PFSK-1 (cell line): ENCODE measurements at regions not wholly inside any gene's neighbourhood (a gene's known extent, or its start where the extent isn't known, plus 50 kb on each side); places are given as distances from the start of the nearest gene placed in this dataset.

ENCODE experiments used
- FOXP2 ChIP-seq: optimal IDR thresholded peaks from 2 replicates; pipeline ENCODE3; 2011; ENCODE audit warnings: borderline replicate concordance, control low read depth, inconsistent platforms; ENCODE audit not compliant: insufficient read depth; ENCODE audit errors: extremely low read length, extremely low read depth
- POLR2AphosphoS5 ChIP-seq: IDR thresholded peaks from 2 replicates; pipeline ENCODE4 v1.6.1; 2012; ENCODE audit warnings: low read depth, mild to moderate bottlenecking, control low read depth, low read length, moderate library complexity
- REST ChIP-seq, 2 experiments: IDR thresholded peaks; 2 replicates each; pipeline versions ENCODE4 v1.6.1 to v1.8.0; 2011 to 2012; ENCODE audit warnings: low read depth in 2 of 2, low read length in 2 of 2, control low read depth in 1 of 2, inconsistent platforms in 1 of 2, mild to moderate bottlenecking in 1 of 2, moderate library complexity in 1 of 2; ENCODE audit not compliant: insufficient read depth in 1 of 2
- SIN3A ChIP-seq: IDR thresholded peaks from 2 replicates; pipeline ENCODE4 v1.6.1; 2012; ENCODE audit warnings: mild to moderate bottlenecking, low read length, moderate library complexity, borderline replicate concordance; ENCODE audit not compliant: insufficient read depth
- TAF1 ChIP-seq: IDR thresholded peaks from 2 replicates; pipeline ENCODE4 v1.6.1; 2012; ENCODE audit warnings: low read length, control low read depth, borderline replicate concordance; ENCODE audit not compliant: insufficient read depth

GRCh38 chr11:115787302-115787701, 283.1 kb upstream of the CADM1 start:
- TF ChIP-seq REST (IDR thresholded peaks at IDR 0.05; ENCODE audit: insufficient read depth in 1 of 2, low read depth in 2 of 2, low read length in 2 of 2) (no peak), TAF1 (no peak), SIN3A (no peak), POLR2AphosphoS5 (no peak), FOXP2 (no peak)

- TF ChIP-seq TAF1 (no peak), REST (IDR thresholded peaks at IDR 0.05; ENCODE audit: insufficient read depth in 1 of 2, low read depth in 2 of 2, low read length in 2 of 2) (0 out of 4 replicates have a peak, but pooled peaks of 1 of the 2 experiments have one; percentile 51)
Observed at GRCh38 chr11:115784796-115785521, 280.7 kb upstream of the CADM1 start.

DNA sequence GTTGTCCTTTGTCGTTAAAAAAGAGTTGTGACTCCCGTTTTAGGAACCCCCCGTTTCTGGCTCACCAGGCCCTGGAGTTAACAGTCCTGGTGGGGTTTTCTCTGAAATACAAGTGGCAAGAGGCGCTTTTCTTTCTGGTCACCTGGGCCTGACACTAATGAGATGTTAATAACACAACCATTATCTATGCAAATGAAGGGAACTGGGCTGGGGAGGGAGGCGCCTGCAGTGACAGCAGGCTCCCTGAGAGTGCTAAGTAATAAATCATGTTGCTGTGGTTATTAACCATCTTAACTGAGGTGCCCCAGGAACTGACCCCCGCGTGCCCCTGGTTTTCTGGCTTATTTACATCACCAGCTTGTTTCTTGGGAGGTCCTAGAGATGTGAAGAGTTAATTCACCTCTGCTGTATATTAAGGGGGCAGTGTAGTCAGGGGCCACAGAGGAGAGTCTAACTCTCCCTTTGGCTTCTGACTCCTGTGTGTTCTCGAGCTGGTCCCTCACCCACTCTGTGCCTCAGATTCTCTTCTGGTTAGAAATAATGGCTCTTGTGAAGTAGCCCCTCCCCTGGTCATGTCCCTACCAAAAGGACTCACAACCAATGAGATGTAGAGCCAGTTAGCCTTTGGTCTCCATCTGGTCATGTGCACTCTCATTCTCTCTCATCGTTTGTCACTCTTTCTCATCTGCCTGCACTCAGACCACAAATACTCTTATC, 276.6 kb upstream of the CADM1 start:
- TF ChIP-seq SIN3A (no peak), TAF1 (no peak), POLR2AphosphoS5 (no peak), FOXP2 (no peak), REST (IDR thresholded peaks at IDR 0.05; ENCODE audit: insufficient read depth in 1 of 2, low read depth in 2 of 2, low read length in 2 of 2) (no peak)

DNA sequence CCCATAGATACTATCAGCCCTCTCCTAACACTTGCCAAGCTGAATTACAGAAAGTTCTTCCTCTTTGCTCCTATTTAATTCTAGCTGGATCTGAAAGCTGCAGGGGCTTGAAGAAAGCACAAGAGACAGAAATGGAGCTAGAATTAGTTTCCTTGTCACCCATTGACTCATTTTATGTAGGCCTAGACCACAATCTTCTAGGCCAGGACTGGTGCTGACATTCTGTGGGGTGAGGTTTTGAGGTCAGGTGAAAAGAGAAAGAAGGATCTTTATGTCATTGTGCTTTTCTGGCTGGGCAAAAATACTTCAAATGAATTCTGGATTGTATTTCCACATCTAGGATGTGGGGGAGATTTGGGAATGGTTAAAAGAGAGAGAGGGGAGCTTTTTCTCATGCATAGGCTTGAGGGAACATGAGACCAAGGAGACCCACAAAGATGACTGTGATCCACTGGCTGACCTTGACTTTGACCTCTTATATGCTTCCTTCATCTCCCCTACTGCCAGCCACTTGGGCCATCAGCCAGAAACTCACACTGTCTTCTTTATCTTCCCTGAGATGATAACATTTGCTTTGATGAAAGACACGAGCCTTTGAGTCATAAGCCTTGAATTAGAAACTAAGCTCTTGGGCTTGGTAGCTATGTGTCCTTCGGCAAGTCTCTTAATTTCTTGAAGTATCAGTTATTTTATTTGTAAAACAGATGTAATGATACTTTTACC, 274.9 kb upstream of the CADM1 start:
- no peak for TF ChIP-seq REST (IDR thresholded peaks at IDR 0.05; ENCODE audit: insufficient read depth in 1 of 2, low read depth in 2 of 2, low read length in 2 of 2)
- TF ChIP-seq FOXP2 = no peak
- no peak for TF ChIP-seq POLR2AphosphoS5
- no peak for TF ChIP-seq SIN3A
- TF ChIP-seq TAF1 = no peak
